BE2C (cell line): ENCODE measurements at regions not wholly inside any gene's neighbourhood (a gene's known extent, or its start where the extent isn't known, plus 50 kb on each side); places are given as distances from the start of the nearest gene placed in this dataset.

ENCODE experiments used
- DNase-seq: peaks from one replicate; pipeline ENCODE4 v3.0.0-alpha.2; 2020
- H3K27me3 ChIP-seq: fragments of 250-450 bp; sonication (Bioruptor Pico); 2 replicates; pipeline ENCODE4 v1.5.1; 2020; ENCODE audit warnings: mild to moderate bottlenecking
- H3K36me3 ChIP-seq: fragments of 250-450 bp; sonication (Bioruptor Pico); 2 replicates; pipeline ENCODE4 v1.5.1; 2020; ENCODE audit warnings: mild to moderate bottlenecking
- H3K4me1 ChIP-seq: fragments of 250-450 bp; sonication (Bioruptor Pico); 2 replicates; pipeline ENCODE4 v1.5.1; 2020
- H3K4me3 ChIP-seq: 2 replicates; pipeline ENCODE4 v1.5.1; 2011; ENCODE audit warnings: low read depth, low read length
- H3K9me3 ChIP-seq: fragments of 250-450 bp; sonication (Bioruptor Pico); 2 replicates; pipeline ENCODE4 v1.5.1; 2020
- TF ChIP-seq, protein P1 (sequence below): IDR thresholded peaks from 2 replicates; pipeline ENCODE4 v1.5.1; 2012; ENCODE audit warnings: mild to moderate bottlenecking, low read depth, low read length

- H3K27me3 ChIP-seq = no peaks in the 10 kb centered on the region
- TF ChIP-seq, protein P1, sequence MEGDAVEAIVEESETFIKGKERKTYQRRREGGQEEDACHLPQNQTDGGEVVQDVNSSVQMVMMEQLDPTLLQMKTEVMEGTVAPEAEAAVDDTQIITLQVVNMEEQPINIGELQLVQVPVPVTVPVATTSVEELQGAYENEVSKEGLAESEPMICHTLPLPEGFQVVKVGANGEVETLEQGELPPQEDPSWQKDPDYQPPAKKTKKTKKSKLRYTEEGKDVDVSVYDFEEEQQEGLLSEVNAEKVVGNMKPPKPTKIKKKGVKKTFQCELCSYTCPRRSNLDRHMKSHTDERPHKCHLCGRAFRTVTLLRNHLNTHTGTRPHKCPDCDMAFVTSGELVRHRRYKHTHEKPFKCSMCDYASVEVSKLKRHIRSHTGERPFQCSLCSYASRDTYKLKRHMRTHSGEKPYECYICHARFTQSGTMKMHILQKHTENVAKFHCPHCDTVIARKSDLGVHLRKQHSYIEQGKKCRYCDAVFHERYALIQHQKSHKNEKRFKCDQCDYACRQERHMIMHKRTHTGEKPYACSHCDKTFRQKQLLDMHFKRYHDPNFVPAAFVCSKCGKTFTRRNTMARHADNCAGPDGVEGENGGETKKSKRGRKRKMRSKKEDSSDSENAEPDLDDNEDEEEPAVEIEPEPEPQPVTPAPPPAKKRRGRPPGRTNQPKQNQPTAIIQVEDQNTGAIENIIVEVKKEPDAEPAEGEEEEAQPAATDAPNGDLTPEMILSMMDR = no peak
- H3K36me3 ChIP-seq = no peaks in the 10 kb centered on the region
- H3K4me1 ChIP-seq = no peaks in the 10 kb centered on the region
- H3K9me3 ChIP-seq = no peaks in the 10 kb centered on the region
- no peak overlapping the region for H3K4me3 ChIP-seq
- DNase-seq = no peak
These were observed 50.4 kb upstream of the TAB2 start for GRCh38 chr6:149267072-149267471.

DNA sequence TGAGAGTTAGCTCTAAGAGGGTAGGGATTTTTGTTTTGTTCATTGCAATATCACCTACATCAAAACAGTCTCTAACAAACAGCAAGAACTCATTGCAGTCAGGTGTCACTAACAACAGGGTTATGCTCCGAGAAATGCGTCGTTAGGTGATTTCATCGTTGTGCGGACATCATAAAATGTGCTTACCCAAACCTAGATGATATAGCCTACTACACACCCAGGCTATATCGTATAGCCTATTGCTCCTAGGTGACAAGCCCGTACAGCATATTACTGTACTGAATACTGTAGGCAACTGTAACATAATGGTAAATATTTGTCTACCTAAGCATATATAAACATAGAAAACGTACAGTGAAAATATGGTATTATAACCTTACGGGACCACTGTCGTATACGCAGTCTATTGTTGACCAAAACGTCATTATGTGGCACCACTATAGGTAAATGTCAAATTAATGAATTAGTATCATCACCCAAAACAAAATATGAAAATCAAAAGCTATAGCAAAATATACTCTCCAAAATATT, 49.9 kb upstream of the TAB2 start:
- no peak for DNase-seq
- Histone ChIP-seq H3K27me3 (no peaks in the 10 kb centered on the region), H3K36me3 (no peaks in the 10 kb centered on the region), H3K9me3 (no peaks in the 10 kb centered on the region), H3K4me3 (no peak overlapping the region), H3K4me1 (no peaks in the 10 kb centered on the region)
- TF ChIP-seq, protein P1 = no peak
